Brain microvascular endothelial cell (primary cell): ENCODE measurements at regions not wholly inside any gene's neighbourhood (a gene's known extent, or its start where the extent isn't known, plus 50 kb on each side); places are given as distances from the start of the nearest gene placed in this dataset.

Source experiments
- DNase-seq: peaks from one replicate; pipeline ENCODE4 v3.0.0-alpha.2; 2020
- H3K27ac ChIP-seq: fragments of 250-450 bp; sonication (Bioruptor Pico); 2 replicates; pipeline ENCODE4 v1.5.1; 2020; ENCODE audit warnings: mild to moderate bottlenecking, moderate library complexity
- H3K27me3 ChIP-seq: fragments of 250-450 bp; sonication (Bioruptor Pico); replicated peaks from 2 replicates; pipeline ENCODE4 v1.5.1; 2020; ENCODE audit warnings: mild to moderate bottlenecking
- H3K36me3 ChIP-seq: fragments of 250-450 bp; sonication (Bioruptor Pico); replicated peaks from 2 replicates; pipeline ENCODE4 v1.5.1; 2020; ENCODE audit warnings: mild to moderate bottlenecking
- H3K4me3 ChIP-seq: 2 replicates; pipeline ENCODE4 v1.5.1; 2011; ENCODE audit warnings: low read depth, mild to moderate bottlenecking, control low read depth, low read length, moderate library complexity
- in situ Hi-C: cut with HindIII; loops from 2 replicates; pipeline ENCODE4 v1.10.0; 2017; ENCODE audit warnings: low sequenced_read_pairs, low pct_ligation_motif_present
- TF ChIP-seq, protein P1 (sequence below): IDR thresholded peaks from 2 replicates; pipeline ENCODE4 v1.5.1; 2011; ENCODE audit warnings: low read depth, mild to moderate bottlenecking, moderate library complexity, low read length, control low read depth, inconsistent platforms; ENCODE audit errors: missing control alignments

DNA sequence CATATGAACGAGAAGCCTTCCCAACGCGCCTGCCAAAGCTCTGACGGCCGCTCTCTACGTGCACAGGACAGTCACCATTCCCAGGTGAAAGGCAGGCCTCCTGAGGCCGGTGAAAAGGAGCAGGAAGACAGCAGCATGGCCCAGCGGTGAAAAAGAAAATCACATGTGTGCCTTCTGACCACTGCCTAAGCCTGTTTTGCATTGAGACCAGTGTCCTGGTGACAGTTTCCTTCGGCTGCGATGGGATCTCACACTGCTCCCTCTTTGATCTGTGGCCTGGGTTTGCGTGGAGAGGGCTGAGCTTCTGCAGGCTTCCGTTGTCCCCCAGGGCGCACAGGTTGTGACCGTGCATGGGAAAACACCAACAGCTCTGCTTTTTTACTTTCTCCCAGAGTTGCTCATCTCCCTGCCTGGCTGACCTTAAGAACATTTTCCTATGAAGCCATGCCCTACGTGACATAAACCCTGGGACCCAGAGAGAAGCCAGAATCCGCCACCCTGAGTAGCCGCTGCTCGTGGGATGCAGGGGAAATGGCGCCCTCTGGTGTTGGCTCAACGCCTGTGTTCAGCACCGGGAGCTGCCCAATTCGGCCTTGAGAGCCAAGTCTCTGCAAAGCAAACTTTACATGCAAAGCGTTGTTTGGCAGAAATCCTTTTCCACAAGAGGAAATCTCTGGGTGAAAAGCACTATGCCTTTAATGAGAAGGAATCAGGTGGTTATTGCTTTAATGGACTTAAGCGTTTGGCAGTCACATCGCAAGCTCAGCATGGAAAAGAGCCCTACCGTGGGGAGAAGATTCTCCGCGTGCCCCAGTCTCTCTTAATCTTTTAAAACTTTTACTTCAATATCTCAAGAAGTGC lies 112.2 kb upstream of the GPR12 start:
- Histone ChIP-seq H3K4me3 (no peak overlapping the region), H3K27me3 (no peaks in the 10 kb centered on the region), H3K36me3 (no peaks in the 10 kb centered on the region), H3K27ac (no peak overlapping the region)
- TF ChIP-seq, protein P1, sequence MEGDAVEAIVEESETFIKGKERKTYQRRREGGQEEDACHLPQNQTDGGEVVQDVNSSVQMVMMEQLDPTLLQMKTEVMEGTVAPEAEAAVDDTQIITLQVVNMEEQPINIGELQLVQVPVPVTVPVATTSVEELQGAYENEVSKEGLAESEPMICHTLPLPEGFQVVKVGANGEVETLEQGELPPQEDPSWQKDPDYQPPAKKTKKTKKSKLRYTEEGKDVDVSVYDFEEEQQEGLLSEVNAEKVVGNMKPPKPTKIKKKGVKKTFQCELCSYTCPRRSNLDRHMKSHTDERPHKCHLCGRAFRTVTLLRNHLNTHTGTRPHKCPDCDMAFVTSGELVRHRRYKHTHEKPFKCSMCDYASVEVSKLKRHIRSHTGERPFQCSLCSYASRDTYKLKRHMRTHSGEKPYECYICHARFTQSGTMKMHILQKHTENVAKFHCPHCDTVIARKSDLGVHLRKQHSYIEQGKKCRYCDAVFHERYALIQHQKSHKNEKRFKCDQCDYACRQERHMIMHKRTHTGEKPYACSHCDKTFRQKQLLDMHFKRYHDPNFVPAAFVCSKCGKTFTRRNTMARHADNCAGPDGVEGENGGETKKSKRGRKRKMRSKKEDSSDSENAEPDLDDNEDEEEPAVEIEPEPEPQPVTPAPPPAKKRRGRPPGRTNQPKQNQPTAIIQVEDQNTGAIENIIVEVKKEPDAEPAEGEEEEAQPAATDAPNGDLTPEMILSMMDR: peak; percentile 81
- peak; percentile 21 for DNase-seq
- in situ Hi-C loops: no loop called here

DNA sequence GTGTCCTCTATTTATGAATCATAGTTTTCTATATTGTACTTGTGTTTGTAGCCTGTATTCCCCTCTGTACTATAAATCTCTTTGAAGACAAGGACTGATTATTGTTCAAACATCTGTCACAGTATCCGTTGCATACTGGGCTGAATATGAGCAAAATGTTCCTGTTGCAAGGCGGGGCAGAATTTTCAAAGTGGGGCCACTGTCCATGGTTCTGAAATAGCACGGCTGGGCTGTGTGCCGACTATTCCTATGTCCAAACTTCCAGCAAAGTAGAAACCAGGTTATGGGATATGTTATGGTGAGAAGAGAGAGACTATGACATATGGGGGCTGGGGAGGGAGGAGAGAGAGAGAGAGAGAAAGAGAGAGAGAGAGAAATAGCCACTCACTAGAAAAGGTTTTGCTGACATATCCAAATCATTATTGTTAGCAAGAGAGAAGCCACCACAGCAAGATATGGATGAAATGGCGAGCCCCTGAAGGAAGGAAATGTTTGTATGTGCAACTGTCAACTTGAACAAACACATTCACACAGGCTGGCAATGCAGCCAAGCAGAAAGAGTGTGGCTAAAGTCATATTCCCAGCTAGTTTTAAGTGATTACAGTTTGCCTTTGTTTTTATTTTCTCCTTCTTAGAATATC lies 107.0 kb upstream of the GPR12 start:
- TF ChIP-seq, protein P1: no peak
- in situ Hi-C loops: no loop called here
- DNase-seq: peak; percentile 22
- Histone ChIP-seq H3K27me3 (no peaks in the 10 kb centered on the region), H3K27ac (no peak overlapping the region), H3K36me3 (no peaks in the 10 kb centered on the region), H3K4me3 (no peak overlapping the region)

DNA sequence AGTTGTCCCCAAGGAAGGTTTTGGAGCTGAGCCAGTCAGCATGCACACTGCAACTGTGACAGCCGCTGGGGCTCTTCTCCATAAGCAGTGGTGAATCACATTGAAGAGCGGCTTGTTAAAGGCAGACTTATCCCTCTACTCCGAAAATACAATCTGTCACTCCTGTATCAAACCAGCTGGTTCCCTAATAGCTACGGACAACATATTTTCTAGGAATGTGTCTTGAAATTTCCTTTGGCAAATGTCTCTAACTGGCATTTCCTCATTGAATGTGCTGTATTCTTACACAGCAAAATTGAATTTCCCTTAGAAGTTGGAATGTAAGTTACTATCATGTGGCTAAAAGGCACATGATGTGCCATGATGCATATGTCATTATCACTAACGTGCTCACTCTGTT lies 104.0 kb upstream of the GPR12 start:
- no peak overlapping the region for H3K4me3 ChIP-seq
- in situ Hi-C loops: no loop called here
- DNase-seq: no peak

DNA sequence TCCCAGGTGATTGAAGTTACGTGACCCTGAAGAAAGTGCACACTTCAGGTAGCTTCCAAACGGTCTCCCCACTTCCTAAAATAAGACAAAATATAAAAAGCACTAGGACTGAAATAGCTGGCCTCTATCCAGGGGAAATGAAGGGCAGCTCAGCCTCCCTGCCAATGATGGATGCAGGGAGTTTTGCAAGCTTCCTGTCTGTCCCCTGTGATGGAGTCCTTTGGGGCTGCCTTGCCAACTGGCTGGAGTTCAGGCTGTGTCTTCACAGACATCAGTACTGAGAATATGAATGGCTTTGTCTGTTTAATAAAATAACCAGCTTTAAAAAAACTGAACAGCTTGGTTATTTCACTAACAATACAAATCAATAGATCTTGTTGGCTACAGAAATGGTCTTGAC lies 101.4 kb upstream of the GPR12 start:
- Histone ChIP-seq H3K4me3 (no peak overlapping the region), H3K27ac (no peak overlapping the region), H3K36me3 (no peaks in the 10 kb centered on the region), H3K27me3 (no peaks in the 10 kb centered on the region)
- in situ Hi-C loops: no loop called here
- DNase-seq: no peak
- TF ChIP-seq, protein P1: no peak

More for the DNA sequence above, 104.0 kb upstream of the GPR12 start:
- H3K27me3 ChIP-seq: no peaks in the 10 kb centered on the region
- TF ChIP-seq, protein P1: no peak
- no peak overlapping the region for H3K27ac ChIP-seq
- H3K36me3 ChIP-seq: no peaks in the 10 kb centered on the region

DNA sequence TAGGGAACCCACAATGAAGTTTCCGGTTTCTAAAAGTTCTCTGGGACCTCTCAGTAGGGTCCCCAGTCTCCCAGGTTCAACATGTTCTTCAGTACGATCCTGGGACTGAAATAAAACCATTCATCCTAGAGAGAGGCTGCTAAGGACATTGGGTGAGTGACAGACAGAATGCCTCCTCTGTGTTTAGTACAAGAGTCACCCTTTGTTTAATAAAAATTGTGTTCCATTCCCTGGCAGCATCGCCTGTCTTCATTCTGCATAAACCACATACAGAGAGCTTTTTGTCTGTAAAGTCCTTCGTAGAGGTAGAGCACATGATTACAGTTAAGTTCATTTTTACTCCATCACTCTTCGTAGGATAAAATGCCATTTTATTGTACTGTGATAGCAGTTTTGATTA lies 95.3 kb upstream of the GPR12 start:
- no peaks in the 10 kb centered on the region for H3K36me3 ChIP-seq
- in situ Hi-C loops: no loop called here
- no peak overlapping the region for H3K27ac ChIP-seq
- TF ChIP-seq, protein P1: no peak
- no peak for DNase-seq
- H3K4me3 ChIP-seq: no peak overlapping the region
- H3K27me3 ChIP-seq: no peaks in the 10 kb centered on the region
